MM.1S (cell line): ENCODE measurements at regions not wholly inside any gene's neighbourhood (a gene's known extent, or its start where the extent isn't known, plus 50 kb on each side); places are given as distances from the start of the nearest gene placed in this dataset.
"Not testable (repeated sequence)": the region's sequence is repeated elsewhere in the genome, so short reads cannot be mapped to it uniquely, and the experiment has no call there.

ENCODE experiments used
- EZH2 ChIP-seq: fragments of 300-600 bp; sonication (generic); optimal IDR thresholded peaks from 2 replicates; pipeline ENCODE3; 2017; ENCODE audit warnings: low read depth, mild to moderate bottlenecking, antibody characterized with exemption, low read length, mixed read lengths
- TF ChIP-seq, protein P1 (sequence below): fragments of 300-600 bp; sonication (generic); IDR thresholded peaks from 2 replicates; pipeline ENCODE4 v1.5.1; 2016; ENCODE audit warnings: antibody characterized with exemption, low read length, mixed read lengths

DNA sequence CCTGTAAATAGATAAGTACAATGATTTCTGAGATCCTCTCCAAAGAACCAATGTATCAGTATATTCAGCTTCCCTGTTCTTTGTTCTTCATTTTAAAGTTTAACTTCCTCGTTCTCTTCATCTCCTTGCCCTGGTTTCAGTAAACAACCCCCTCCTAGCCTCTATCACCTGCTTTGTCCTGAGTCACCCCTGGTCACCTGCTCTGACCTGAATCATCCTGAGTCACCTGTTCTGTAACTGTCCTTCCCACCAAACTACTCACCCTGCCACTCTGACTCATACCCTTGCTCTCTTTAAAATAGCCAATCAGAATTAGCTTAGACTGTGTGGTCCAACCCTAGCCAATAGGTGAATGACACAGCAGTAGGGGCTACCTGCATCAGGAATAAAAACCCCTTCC, 313.0 kb upstream of the LRRC3B start:
- TF ChIP-seq, protein P1, sequence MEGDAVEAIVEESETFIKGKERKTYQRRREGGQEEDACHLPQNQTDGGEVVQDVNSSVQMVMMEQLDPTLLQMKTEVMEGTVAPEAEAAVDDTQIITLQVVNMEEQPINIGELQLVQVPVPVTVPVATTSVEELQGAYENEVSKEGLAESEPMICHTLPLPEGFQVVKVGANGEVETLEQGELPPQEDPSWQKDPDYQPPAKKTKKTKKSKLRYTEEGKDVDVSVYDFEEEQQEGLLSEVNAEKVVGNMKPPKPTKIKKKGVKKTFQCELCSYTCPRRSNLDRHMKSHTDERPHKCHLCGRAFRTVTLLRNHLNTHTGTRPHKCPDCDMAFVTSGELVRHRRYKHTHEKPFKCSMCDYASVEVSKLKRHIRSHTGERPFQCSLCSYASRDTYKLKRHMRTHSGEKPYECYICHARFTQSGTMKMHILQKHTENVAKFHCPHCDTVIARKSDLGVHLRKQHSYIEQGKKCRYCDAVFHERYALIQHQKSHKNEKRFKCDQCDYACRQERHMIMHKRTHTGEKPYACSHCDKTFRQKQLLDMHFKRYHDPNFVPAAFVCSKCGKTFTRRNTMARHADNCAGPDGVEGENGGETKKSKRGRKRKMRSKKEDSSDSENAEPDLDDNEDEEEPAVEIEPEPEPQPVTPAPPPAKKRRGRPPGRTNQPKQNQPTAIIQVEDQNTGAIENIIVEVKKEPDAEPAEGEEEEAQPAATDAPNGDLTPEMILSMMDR, result not testable (repeated sequence)
- TF ChIP-seq EZH2, result not testable (repeated sequence)
